HG03342 (cell line): ENCODE measurements at regions not wholly inside any gene's neighbourhood (a gene's known extent, or its start where the extent isn't known, plus 50 kb on each side); places are given as distances from the start of the nearest gene placed in this dataset.
A peak's percentile ranks its signal among the peaks of the same experiment; 100 is the strongest.

Source experiments
- ATAC-seq: cut with Tn5 transposase; IDR thresholded peaks from one replicate; pipeline ENCODE4 v1.9.1; 2021; ENCODE audit warnings: mild to moderate bottlenecking, moderate library complexity; ENCODE audit not compliant: unreplicated experiment

- ATAC-seq: no peak
These were observed 255.5 kb upstream of the KCNJ16 start for GRCh38 chr17:69819316-69820087.

GRCh38 chr17:69820876-69821473 is 254.1 kb upstream of the KCNJ16 start:
- no peak for ATAC-seq

GRCh38 chr17:69822314-69822875 is 252.6 kb upstream of the KCNJ16 start:
- ATAC-seq: no peak

- ATAC-seq: no peak
These were observed 246.9 kb upstream of the KCNJ16 start for GRCh38 chr17:69828087-69828486.

- no peak for ATAC-seq
These were observed 240.5 kb upstream of the KCNJ16 start for GRCh38 chr17:69834494-69834893.

GRCh38 chr17:69851736-69852135 is 223.3 kb upstream of the KCNJ16 start:
- no peak for ATAC-seq

- no peak for ATAC-seq
These were observed 221.3 kb upstream of the KCNJ16 start for GRCh38 chr17:69853541-69854224.

GRCh38 chr17:69854225-69854780 is 220.7 kb upstream of the KCNJ16 start:
- no peak for ATAC-seq

- ATAC-seq: no peak
These were observed 218.1 kb upstream of the KCNJ16 start for GRCh38 chr17:69856946-69857345.

GRCh38 chr17:69857412-69857835 is 217.6 kb upstream of the KCNJ16 start:
- ATAC-seq: no peak

- no peak for ATAC-seq
These were observed 216.6 kb upstream of the KCNJ16 start for GRCh38 chr17:69858460-69858859.

GRCh38 chr17:69860142-69860680 is 214.8 kb upstream of the KCNJ16 start:
- ATAC-seq: no peak

GRCh38 chr17:69864462-69864861 is 210.6 kb upstream of the KCNJ16 start:
- ATAC-seq: no peak

- ATAC-seq: peak; percentile 83
These were observed 205.4 kb upstream of the KCNJ16 start for GRCh38 chr17:69869667-69870066.

- ATAC-seq: peak; percentile 56
These were observed 204.9 kb upstream of the KCNJ16 start for GRCh38 chr17:69870091-69870530.

- no peak for ATAC-seq
These were observed 204.2 kb upstream of the KCNJ16 start for GRCh38 chr17:69870751-69871199.

- no peak for ATAC-seq
These were observed 203.7 kb upstream of the KCNJ16 start for GRCh38 chr17:69871318-69871717.

GRCh38 chr17:69872675-69873262 is 202.3 kb upstream of the KCNJ16 start:
- no peak for ATAC-seq

GRCh38 chr17:69874175-69874670 is 200.8 kb upstream of the KCNJ16 start:
- ATAC-seq: no peak

GRCh38 chr17:69876757-69877156 is 198.3 kb upstream of the KCNJ16 start:
- no peak for ATAC-seq
